ACC112 (cell line): ENCODE measurements at regions not wholly inside any gene's neighbourhood (a gene's known extent, or its start where the extent isn't known, plus 50 kb on each side); places are given as distances from the start of the nearest gene placed in this dataset.
"Not testable (repeated sequence)": the region's sequence is repeated elsewhere in the genome, so short reads cannot be mapped to it uniquely, and the experiment has no call there.

Experiments used
- H2AFZ ChIP-seq: fragments of 200-600 bp; sonication (generic); one replicate; pipeline ENCODE4 v1.6.0; 2017; ENCODE audit warnings: antibody characterized with exemption, low read length; ENCODE audit not compliant: unreplicated experiment
- H3K27ac ChIP-seq: fragments of 200-600 bp; sonication (generic); 2 replicates; pipeline ENCODE4 v1.5.1; 2014; ENCODE audit warnings: low read depth, mild to moderate bottlenecking, antibody characterized with exemption, low read length, moderate library complexity
- H3K27me3 ChIP-seq: fragments of 200-600 bp; sonication (generic); 2 replicates; pipeline ENCODE4 v1.6.1; 2014; ENCODE audit warnings: mild to moderate bottlenecking, antibody characterized with exemption, low read length, moderate library complexity, mixed read lengths; ENCODE audit not compliant: insufficient read depth
- H3K36me3 ChIP-seq: fragments of 200-600 bp; sonication (generic); 2 replicates; pipeline ENCODE4 v1.6.1; 2016; ENCODE audit warnings: mild to moderate bottlenecking, antibody characterized with exemption, low read length, moderate library complexity, mixed read lengths; ENCODE audit not compliant: insufficient read depth
- H3K4me1 ChIP-seq: fragments of 200-600 bp; sonication (generic); one replicate; pipeline ENCODE4 v1.6.1; 2016; ENCODE audit warnings: low read length, mixed read lengths; ENCODE audit not compliant: insufficient read depth, unreplicated experiment, control insufficient read depth
- H3K4me3 ChIP-seq: fragments of 200-600 bp; sonication (generic); 2 replicates; pipeline ENCODE4 v1.5.1; 2014; ENCODE audit warnings: mild to moderate bottlenecking, low read depth, low read length
- H3K79me2 ChIP-seq: fragments of 200-600 bp; sonication (generic); one replicate; pipeline ENCODE4 v1.6.0; 2016; ENCODE audit warnings: low read length; ENCODE audit not compliant: control insufficient read depth, unreplicated experiment, insufficient read depth

GRCh38 chr10:2207246-2207922 is 470.1 kb upstream of the ADARB2 start:
- H3K4me3 ChIP-seq = no peak overlapping the region
- H2AFZ ChIP-seq = no peak overlapping the region
- no peaks in the 10 kb centered on the region for H3K79me2 ChIP-seq
- no peaks in the 10 kb centered on the region for H3K27me3 ChIP-seq
- no peak overlapping the region for H3K27ac ChIP-seq
- H3K36me3 ChIP-seq = no peaks in the 10 kb centered on the region
- H3K4me1 ChIP-seq = no peaks in the 10 kb centered on the region

GRCh38 chr10:2205406-2205805 is 468.1 kb upstream of the ADARB2 start:
- no peaks in the 10 kb centered on the region for H3K27me3 ChIP-seq
- no peaks in the 10 kb centered on the region for H3K36me3 ChIP-seq
- no peak overlapping the region for H2AFZ ChIP-seq
- no peaks in the 10 kb centered on the region for H3K79me2 ChIP-seq
- H3K4me3 ChIP-seq = no peak overlapping the region
- no peak overlapping the region for H3K27ac ChIP-seq
- H3K4me1 ChIP-seq = no peaks in the 10 kb centered on the region

DNA sequence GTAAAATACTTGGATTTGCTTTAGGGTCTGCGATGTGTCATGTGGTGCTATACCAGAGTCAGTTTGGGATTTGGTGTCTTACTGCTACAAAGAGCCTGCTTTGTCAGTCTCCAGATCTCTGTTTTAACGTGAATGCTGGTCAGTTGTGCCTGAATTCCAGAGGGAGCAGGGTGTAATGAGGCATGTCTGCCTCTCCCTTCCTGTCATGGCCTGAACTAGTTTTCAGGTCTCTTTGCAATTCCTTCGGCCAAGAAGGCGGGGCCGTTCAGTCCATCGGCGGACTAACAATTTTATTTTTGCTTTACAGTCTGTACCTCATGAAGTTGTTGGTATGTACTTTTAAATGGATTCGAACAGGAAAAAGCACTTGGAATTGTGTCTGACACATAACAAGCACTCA is 465.1 kb upstream of the ADARB2 start:
- no peaks in the 10 kb centered on the region for H3K27me3 ChIP-seq
- no peak overlapping the region for H2AFZ ChIP-seq
- no peaks in the 10 kb centered on the region for H3K79me2 ChIP-seq
- H3K4me1 ChIP-seq = no peaks in the 10 kb centered on the region
- H3K36me3 ChIP-seq = no peaks in the 10 kb centered on the region
- H3K27ac ChIP-seq = no peak overlapping the region
- no peak overlapping the region for H3K4me3 ChIP-seq

DNA sequence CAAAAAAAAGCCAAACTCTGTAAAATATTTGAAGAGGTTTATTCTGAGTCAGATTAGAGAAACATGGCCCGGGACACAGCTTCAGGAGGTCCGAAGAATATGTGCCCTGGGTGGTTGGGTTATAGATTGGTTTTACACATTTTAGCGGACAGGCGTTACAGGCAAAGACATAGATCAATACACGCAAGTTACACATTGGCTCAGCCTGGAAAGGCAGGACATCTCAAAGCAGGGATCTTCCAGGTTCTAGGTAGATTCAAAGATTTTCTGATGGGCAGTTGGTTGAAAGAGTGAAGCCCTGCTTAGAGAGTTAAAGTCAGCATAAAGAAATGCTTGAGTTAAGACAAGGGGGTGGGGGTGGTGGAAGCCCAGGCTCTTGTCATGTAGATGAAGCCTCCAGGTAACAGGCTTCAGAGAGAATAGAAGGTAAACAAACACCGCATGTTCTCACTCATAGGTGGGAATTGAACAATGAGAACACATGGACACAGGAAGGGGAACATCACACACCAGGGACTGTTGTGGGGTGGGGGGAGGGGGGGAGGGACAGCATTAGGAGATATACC is 464.3 kb upstream of the ADARB2 start:
- H2AFZ ChIP-seq = no peak overlapping the region
- H3K4me1 ChIP-seq = no peaks in the 10 kb centered on the region
- no peak overlapping the region for H3K4me3 ChIP-seq
- H3K79me2 ChIP-seq = no peaks in the 10 kb centered on the region
- H3K36me3 ChIP-seq = no peaks in the 10 kb centered on the region
- H3K27ac ChIP-seq = no peak overlapping the region
- H3K27me3 ChIP-seq = no peaks in the 10 kb centered on the region

- no peak overlapping the region for H2AFZ ChIP-seq
- H3K27me3 ChIP-seq = no peaks in the 10 kb centered on the region
- H3K79me2 ChIP-seq = no peaks in the 10 kb centered on the region
- no peaks in the 10 kb centered on the region for H3K4me1 ChIP-seq
- no peak overlapping the region for H3K4me3 ChIP-seq
- no peak overlapping the region for H3K27ac ChIP-seq
- H3K36me3 ChIP-seq = no peaks in the 10 kb centered on the region
Measured at GRCh38 chr10:2197663-2198062, 460.3 kb upstream of the ADARB2 start.

GRCh38 chr10:2196272-2196671 is 458.9 kb upstream of the ADARB2 start:
- H2AFZ ChIP-seq = no peak overlapping the region
- no peak overlapping the region for H3K4me3 ChIP-seq
- no peaks in the 10 kb centered on the region for H3K4me1 ChIP-seq
- no peaks in the 10 kb centered on the region for H3K36me3 ChIP-seq
- no peaks in the 10 kb centered on the region for H3K79me2 ChIP-seq
- no peaks in the 10 kb centered on the region for H3K27me3 ChIP-seq
- H3K27ac ChIP-seq = no peak overlapping the region

DNA sequence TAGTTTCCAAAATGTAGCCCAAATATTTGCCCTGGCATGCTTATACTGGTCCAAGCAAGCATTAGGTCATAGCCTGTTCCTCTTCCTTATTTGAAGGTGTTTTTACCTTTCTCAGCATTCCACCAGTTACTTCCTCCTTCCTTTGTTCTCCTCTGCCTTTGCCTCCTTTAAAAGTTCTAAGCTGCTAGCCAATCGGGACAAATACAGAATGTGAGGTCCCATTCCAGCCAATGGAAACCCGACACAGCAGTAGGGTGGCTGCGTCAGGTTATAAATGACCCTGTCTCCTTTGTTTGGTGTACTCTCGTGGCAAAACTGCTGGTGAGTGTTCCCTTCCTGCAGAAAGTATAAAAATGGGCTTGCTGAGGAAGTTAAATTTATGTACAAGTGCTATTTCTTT is 452.0 kb upstream of the ADARB2 start:
- not testable (repeated sequence) for H3K79me2 ChIP-seq, H3K4me1 ChIP-seq

DNA sequence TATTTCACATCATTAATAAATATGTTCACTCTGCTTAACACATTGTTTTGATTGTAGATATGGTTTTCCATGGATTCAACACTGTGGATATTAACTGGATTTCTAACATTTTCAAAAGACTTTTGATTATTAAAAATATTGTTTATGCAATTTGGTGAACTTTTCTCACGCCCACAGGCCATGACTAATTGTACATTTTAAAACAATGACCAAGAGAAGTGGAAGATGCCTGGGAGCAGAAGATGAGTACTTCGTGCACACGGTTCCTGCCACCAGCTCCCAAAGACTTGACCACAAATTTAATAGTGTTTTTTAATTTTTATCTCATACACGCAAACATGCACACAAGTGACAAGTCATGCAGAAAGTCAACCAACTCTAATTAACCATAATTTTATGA is 451.0 kb upstream of the ADARB2 start:
- H2AFZ ChIP-seq = no peak overlapping the region
- no peaks in the 10 kb centered on the region for H3K36me3 ChIP-seq
- no peaks in the 10 kb centered on the region for H3K27me3 ChIP-seq
- no peak overlapping the region for H3K4me3 ChIP-seq
- H3K4me1 ChIP-seq = no peaks in the 10 kb centered on the region
- H3K27ac ChIP-seq = no peak overlapping the region
- H3K79me2 ChIP-seq = no peaks in the 10 kb centered on the region

More for the DNA sequence above, 452.0 kb upstream of the ADARB2 start:
- not testable (repeated sequence) for H3K27me3 ChIP-seq, H3K36me3 ChIP-seq, H3K27ac ChIP-seq, H2AFZ ChIP-seq, H3K4me3 ChIP-seq

- H2AFZ ChIP-seq = no peak overlapping the region
- no peak overlapping the region for H3K4me3 ChIP-seq
- no peaks in the 10 kb centered on the region for H3K27me3 ChIP-seq
- no peaks in the 10 kb centered on the region for H3K36me3 ChIP-seq
- no peaks in the 10 kb centered on the region for H3K79me2 ChIP-seq
- no peaks in the 10 kb centered on the region for H3K4me1 ChIP-seq
- H3K27ac ChIP-seq = no peak overlapping the region
Measured at GRCh38 chr10:2173327-2173726, 436.0 kb upstream of the ADARB2 start.

DNA sequence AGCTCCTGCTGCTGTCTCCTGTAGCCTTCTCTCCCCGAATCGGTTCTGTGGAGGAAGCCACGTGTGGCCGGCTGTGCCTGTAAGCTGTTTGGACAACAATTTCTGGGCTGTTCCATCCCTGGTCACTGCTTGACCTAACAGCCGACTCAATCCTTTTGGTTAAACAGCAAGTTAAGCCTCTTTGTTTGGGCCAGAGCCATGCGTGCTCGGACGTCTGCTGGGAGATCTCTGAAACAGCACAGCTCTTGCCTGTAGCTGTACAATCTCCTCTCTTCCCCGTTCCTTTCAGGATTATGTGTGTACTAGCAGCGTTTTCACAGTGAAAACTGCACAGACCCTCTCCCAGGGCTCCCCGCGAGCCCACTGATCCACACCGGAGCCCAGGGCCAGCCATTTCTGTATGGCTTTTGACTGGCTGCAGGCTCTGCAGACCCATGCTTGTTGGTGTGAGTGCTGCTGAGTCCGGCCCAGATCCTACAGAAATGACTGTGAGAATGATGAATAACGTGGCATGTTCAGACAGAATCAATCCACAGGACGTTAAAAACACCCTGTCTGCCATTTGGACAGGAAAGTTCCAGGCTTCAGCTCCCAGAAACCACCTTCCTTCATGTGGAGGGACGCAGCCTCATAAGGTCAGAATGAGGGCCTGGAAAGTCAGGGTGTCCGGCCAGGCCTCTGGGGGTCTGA is 428.6 kb upstream of the ADARB2 start:
- no peaks in the 10 kb centered on the region for H3K79me2 ChIP-seq
- H3K36me3 ChIP-seq = no peaks in the 10 kb centered on the region
- no peak overlapping the region for H3K4me3 ChIP-seq
- no peaks in the 10 kb centered on the region for H3K4me1 ChIP-seq
- no peak overlapping the region for H2AFZ ChIP-seq
- H3K27me3 ChIP-seq = no peaks in the 10 kb centered on the region
- H3K27ac ChIP-seq = no peak overlapping the region

DNA sequence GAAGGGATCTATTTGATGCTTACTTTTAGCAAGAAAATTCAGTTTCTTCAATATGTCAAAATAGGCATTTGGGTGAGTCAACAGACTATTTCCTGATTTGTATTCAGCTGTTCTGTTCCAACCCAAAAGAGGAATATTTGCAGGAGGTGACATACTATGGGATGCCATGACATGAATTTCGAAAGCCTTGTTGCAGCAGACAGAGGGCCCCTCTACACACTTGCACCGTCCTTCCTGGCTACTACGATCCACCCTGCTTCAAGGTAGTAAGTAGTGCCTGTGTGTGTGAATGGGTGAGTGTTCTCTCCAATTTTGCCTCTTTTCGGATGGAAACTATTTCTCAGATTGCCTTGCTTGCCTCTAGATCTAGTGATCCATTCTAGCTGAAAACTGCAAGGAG is 413.0 kb upstream of the ADARB2 start:
- Histone ChIP-seq H3K4me3 (no peak overlapping the region), H3K4me1 (no peaks in the 10 kb centered on the region), H3K36me3 (no peaks in the 10 kb centered on the region), H2AFZ (no peak overlapping the region), H3K79me2 (no peaks in the 10 kb centered on the region), H3K27ac (no peak overlapping the region), H3K27me3 (no peaks in the 10 kb centered on the region)
